ENCODE measurements at regions not wholly inside any gene's neighbourhood (a gene's known extent, or its start where the extent isn't known, plus 50 kb on each side); places are given as distances from the start of the nearest gene placed in this dataset.
"Not testable (repeated sequence)": the region's sequence is repeated elsewhere in the genome, so short reads cannot be mapped to it uniquely, and the experiment has no call there.

GRCh38 chr3:105976196-105976595 is 107.4 kb upstream of the CBLB start:
- no peak for DNase-seq (ENCODE audit: low read depth in 2 of 2)

DNA sequence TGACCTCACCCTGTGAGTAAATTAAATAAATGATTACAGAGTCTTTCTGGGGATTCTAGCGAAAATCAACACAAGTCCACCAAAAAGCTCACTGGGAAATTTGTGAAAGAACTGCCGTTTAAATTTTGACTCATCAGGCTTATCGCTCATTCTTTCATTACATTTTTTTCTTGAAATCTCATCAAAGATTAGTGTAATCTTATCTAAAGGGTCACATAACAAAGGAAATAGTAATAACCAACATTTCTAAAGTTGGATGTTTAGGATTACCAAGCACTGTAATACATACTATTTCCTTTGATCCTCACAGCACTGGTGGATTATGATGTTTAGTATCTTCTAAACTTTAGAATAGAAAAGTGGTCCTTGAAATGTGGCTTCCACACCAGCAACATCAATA is 111.1 kb upstream of the CBLB start:
- no peak for DNase-seq (ENCODE audit: low read depth in 2 of 2)

DNA sequence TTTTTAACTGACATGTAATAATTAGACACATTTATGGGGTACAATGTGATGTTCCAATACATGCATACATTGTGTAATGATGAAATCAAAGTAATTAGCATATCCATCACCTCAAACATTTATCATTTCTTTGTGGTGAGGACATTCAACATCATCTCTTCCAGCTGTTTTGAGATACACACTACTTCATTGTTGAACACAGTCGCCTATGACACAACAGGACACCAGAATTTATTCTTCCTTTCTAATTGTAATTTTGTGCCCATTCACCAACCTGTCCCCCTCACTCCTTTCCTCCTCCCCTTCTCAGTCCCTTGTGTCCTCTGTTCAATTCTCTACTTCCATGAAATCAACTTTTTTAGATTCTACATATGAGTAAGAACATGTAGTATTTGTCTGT is 113.4 kb upstream of the CBLB start:
- no peak for DNase-seq (ENCODE audit: low read depth in 2 of 2)

DNA sequence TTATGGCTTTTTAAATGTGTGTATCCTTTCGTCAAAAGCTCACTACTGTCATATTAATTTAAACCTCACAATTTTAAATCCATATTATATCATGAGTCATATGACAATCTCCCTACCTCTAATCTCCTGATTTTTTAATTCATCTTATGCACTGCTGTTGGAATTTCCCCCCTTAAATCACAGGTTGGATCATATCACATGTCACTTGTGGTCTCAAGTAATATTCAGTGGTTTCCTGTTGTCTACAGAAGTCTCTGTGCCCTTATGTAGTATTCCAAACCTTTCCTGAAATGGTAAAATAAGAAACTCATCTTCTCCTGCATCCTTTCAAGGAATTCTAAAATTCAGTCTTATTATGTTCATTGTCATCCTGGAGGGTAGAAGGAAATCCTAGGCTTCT is 116.0 kb upstream of the CBLB start:
- peak in 1 of 2 donors; percentile 15 for DNase-seq (ENCODE audit: low read depth in 2 of 2)

DNA sequence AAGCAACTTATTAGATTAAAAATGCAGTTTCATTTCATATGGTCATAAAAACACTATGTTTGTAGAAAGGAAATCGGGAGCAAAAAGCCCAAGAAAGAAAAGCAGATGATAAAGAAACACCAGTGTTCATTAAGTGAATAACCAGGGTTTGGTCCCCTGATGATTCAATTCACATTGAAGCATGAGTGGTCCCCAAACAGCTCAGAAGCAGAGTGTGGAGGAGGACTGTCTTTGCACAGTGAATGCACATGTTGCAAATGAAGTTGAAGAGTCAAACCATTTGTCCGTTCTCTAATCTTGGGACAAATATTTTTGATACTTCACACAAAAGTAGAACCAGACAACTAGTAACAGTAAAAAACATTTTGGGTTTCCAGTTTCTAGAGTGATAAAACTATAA is 117.5 kb upstream of the CBLB start:
- DNase-seq (ENCODE audit: low read depth in 2 of 2): not testable (repeated sequence)

DNA sequence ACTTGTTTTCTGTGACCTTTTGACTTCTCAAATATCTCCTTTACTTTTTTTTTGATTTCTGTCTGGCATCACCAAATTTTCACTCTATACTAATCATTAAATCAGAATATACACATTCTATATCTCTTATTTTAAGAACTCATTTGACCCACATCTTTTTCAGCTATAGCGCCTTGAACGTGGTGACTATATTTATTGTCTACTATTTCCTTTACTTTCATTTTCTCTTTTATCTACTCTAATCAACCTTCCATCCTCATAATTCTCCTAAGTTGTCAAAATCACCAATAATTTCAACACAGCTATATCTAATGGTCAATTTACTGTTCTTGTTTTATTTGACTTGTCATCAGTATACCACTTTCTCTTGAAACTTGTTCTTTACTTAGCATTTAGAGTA is 119.0 kb upstream of the CBLB start:
- DNase-seq (ENCODE audit: low read depth in 2 of 2): no peak

GRCh38 chr3:105988540-105989212 is 119.9 kb upstream of the CBLB start:
- no peak for DNase-seq (ENCODE audit: low read depth in 2 of 2)

DNA sequence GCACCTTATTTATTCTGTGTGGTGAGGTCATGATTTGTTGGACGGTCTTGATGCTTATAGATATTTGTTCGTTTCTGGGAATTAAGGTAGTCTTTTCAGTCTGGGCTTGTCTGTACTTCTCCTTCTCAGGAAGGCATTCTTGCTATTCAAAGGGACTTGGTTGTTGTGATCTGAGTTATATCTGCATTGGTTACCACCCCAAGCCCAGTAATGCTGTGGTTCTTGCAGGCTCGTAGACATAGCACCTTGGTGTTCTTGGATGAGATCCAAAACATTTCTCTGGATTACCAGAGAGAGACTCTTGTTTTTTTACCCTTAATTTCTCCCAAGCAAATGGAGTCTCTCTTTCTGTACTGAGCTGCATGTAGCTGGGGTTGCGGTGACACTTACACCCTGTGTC is 128.0 kb upstream of the CBLB start:
- DNase-seq (ENCODE audit: low read depth in 2 of 2): no peak

DNA sequence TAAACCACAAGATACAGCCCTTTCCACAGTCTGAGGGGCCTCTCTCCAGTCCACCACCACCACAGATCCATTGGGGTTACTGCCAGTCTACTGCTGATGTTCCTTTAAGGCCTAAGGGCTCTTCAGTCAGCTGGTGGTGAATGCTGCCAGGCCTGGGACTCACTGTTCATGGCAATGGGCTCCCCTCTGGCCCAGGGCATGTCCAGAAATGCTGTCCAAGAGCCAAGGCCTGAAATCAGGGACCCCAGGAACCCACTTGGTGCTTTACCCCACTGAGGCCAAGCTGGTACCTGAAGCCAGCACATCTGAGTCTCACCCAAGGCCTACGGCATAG is 128.6 kb upstream of the CBLB start:
- no peak for DNase-seq (ENCODE audit: low read depth in 2 of 2)

- peak in 1 of 2 donors; percentile 32 for DNase-seq (ENCODE audit: low read depth in 2 of 2)
Observed at GRCh38 chr3:105997800-105998526, 129.2 kb upstream of the CBLB start.

GRCh38 chr3:105999856-106000255 is 131.0 kb upstream of the CBLB start:
- no peak for DNase-seq (ENCODE audit: low read depth in 2 of 2)

DNA sequence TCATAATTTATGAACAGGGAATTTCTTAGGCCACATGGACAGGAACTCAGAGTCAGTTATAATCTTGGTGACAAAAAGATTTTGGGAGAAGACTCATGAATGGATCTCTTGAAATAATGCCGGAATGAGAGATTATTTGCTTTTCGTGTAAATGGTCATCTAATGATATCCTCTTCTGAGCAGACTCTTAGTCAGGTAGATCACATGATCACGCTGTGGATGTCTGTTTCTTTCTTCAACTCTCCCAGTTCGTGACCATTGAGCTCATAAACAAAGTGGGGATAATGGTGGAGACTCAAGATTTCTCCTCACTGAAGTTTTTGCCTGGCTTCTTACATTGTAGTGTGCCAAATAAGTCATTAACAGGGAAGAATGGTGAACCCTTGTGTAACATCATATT is 133.1 kb upstream of the CBLB start:
- DNase-seq (ENCODE audit: low read depth in 2 of 2): no peak

- DNase-seq (ENCODE audit: low read depth in 2 of 2): peak in 1 of 2 donors; percentile 72
Observed at GRCh38 chr3:106004137-106004681, 135.4 kb upstream of the CBLB start.

DNA sequence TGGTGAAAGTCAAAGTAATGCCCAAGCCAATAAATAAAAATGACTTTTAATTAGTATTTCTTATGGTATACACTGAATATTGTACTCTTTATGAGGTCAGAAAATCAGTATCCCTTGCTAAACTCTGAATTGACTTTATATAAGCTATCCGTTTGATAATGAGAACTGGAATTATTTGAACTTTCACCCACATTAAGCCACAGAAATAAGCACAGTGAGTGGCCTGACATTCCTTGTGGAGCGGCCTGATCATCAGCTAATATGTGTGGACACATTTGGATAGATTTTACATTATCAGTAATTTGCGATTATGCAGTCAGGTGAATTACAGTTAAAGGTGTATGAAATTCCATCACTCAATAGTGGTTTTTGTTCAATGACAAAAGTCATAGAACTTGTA is 136.0 kb upstream of the CBLB start:
- DNase-seq (ENCODE audit: low read depth in 2 of 2): no peak

GRCh38 chr3:106006001-106006400 is 137.2 kb upstream of the CBLB start:
- DNase-seq (ENCODE audit: low read depth in 2 of 2): peak in 1 of 2 donors; percentile 42

GRCh38 chr3:106006571-106006970 is 137.8 kb upstream of the CBLB start:
- DNase-seq (ENCODE audit: low read depth in 2 of 2): no peak

GRCh38 chr3:106007512-106007911 is 138.7 kb upstream of the CBLB start:
- DNase-seq (ENCODE audit: low read depth in 2 of 2): no peak

DNA sequence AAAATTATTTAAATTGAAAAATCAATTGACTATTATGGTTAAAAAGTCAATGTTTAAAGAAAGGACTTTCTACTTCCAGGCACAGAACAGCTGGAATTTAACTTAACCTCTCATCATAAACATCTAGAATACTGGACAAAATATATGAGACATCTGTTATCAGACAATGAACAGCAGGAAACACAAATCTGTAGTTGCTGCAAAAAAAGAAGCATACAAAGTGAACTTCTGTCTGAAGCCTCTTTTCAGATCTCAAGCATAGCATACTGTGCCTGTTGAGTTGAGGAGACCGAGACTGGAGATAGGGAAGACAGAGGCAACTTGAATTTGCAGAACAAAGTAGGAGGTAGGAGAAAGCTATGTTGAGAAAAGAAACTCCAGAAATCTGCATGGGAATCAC is 140.0 kb upstream of the CBLB start:
- DNase-seq (ENCODE audit: low read depth in 2 of 2): no peak

DNA sequence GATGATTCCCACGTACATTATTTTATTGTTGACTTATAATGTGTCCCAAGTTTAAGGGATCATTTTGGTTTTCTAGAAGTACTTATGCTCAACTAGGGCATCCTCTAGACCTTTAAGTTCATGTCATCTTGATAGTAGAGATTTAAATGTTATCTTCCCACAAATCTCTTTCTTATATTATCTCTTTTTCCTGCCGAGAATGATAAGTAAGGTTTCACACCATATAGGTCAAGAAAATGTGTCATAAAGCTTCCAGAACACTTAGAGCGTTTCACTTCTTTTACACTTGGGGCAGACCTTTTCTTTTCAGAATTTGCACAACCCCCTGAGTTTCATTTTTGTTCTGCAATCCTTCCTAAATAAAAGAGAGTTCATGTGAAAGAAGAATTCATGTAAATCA is 142.0 kb upstream of the CBLB start:
- no peak for DNase-seq (ENCODE audit: low read depth in 2 of 2)

DNA sequence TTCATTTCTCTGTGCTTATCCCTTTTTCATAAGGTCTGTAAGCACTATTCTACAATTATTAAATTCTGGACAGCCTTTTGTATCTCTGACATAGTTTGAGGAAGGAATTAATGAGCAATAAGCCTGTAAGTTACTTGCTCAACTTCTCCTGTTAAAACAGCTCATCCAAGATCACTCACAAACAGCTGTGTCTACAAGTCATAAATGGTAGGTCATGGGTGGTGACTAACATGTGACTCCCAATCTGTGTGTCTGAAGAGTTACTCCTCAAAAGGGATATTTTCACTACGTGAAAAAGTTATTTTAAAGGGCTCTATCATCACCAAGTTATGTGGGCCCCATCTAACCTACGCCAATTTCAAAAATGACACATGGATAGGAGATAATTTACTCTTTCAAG is 145.2 kb upstream of the CBLB start:
- peak in 1 of 2 donors; percentile 25 for DNase-seq (ENCODE audit: low read depth in 2 of 2)

GRCh38 chr3:106014518-106014917 is 145.7 kb upstream of the CBLB start:
- no peak for DNase-seq (ENCODE audit: low read depth in 2 of 2)

DNA sequence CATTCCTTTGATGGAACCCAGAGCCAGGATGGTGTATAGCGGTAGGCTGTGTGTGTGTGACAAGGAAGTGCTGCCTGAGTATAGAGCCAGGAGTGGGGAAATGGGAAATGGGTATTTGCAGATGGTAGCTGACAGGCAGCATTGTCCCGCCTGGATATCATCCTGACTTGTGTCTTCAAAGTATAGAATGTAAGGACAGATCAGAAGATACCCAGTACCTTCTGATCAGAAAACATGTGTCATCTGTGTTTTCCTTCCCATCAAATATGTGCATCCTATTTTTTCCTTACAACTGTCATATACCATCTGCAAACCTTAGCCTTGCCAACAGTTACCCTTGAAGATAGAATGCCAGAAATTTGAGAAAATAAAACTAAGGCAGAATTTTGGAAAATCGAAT is 146.2 kb upstream of the CBLB start:
- DNase-seq (ENCODE audit: low read depth in 2 of 2): no peak

DNA sequence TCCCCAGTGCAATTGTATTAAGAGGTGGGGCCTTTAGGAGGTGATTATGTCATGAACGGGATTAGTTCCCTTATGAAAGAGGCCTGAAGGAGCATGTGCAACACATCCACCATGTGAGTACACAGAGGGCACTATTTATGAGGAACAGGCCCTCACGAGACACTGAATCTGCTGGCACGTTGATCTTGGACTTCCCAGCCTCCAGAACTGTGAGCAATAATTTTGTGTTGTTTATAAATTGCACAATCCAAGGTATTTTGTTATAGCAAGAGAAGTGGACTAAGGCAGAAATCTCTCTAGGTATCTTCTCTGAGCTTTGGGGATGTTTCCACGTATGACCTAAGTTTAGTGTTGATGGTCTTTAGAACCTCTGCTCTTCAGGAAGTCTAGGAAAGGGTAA is 149.3 kb upstream of the CBLB start:
- no peak for DNase-seq (ENCODE audit: low read depth in 2 of 2)
